HG03064 (cell line): ENCODE measurements at regions not wholly inside any gene's neighbourhood (a gene's known extent, or its start where the extent isn't known, plus 50 kb on each side); places are given as distances from the start of the nearest gene placed in this dataset.

Experiments
- ATAC-seq: cut with Tn5 transposase; IDR thresholded peaks from one replicate; pipeline ENCODE4 v1.9.1; 2021; ENCODE audit warnings: low read depth; ENCODE audit not compliant: unreplicated experiment

GRCh38 chr6:149176971-149177667 lies 140.4 kb upstream of the TAB2 start:
- no peak for ATAC-seq

GRCh38 chr6:149179431-149179830 lies 138.1 kb upstream of the TAB2 start:
- ATAC-seq, result no peak

- ATAC-seq, result no peak
These were observed 136.2 kb upstream of the TAB2 start for GRCh38 chr6:149181304-149181703.

- no peak for ATAC-seq
These were observed 135.2 kb upstream of the TAB2 start for GRCh38 chr6:149182262-149182661.

- ATAC-seq, result no peak
These were observed 133.0 kb upstream of the TAB2 start for GRCh38 chr6:149184523-149184922.

- no peak for ATAC-seq
These were observed 131.6 kb upstream of the TAB2 start for GRCh38 chr6:149185799-149186357.

- ATAC-seq, result no peak
These were observed 130.6 kb upstream of the TAB2 start for GRCh38 chr6:149186873-149187272.

- ATAC-seq, result no peak
These were observed 127.2 kb upstream of the TAB2 start for GRCh38 chr6:149190224-149190831.

GRCh38 chr6:149194820-149195558 lies 122.5 kb upstream of the TAB2 start:
- no peak for ATAC-seq

GRCh38 chr6:149196091-149196490 lies 121.4 kb upstream of the TAB2 start:
- ATAC-seq, result no peak

GRCh38 chr6:149197482-149197881 lies 120.0 kb upstream of the TAB2 start:
- ATAC-seq, result no peak

- ATAC-seq, result no peak
These were observed 119.2 kb upstream of the TAB2 start for GRCh38 chr6:149198265-149198664.

- ATAC-seq, result no peak
These were observed 117.1 kb upstream of the TAB2 start for GRCh38 chr6:149200282-149200945.

- ATAC-seq, result no peak
These were observed 116.3 kb upstream of the TAB2 start for GRCh38 chr6:149201068-149201655.

- ATAC-seq, result no peak
These were observed 115.4 kb upstream of the TAB2 start for GRCh38 chr6:149202100-149202499.

- no peak for ATAC-seq
These were observed 114.6 kb upstream of the TAB2 start for GRCh38 chr6:149202952-149203351.

- ATAC-seq, result no peak
These were observed 114.0 kb upstream of the TAB2 start for GRCh38 chr6:149203509-149203908.

GRCh38 chr6:149208134-149208601 lies 109.3 kb upstream of the TAB2 start:
- ATAC-seq, result no peak

GRCh38 chr6:149209871-149210775 lies 107.4 kb upstream of the TAB2 start:
- no peak for ATAC-seq
